HL-60 (cell line): ENCODE measurements at regions not wholly inside any gene's neighbourhood (a gene's known extent, or its start where the extent isn't known, plus 50 kb on each side); places are given as distances from the start of the nearest gene placed in this dataset.

ENCODE experiments used
- CTCF ChIP-seq: IDR thresholded peaks from one replicate; pipeline ENCODE4 v1.5.1; 2011; ENCODE audit warnings: low read length, control low read depth, inconsistent platforms; ENCODE audit not compliant: insufficient read depth
- POLR2AphosphoS5 ChIP-seq: IDR thresholded peaks from 2 replicates; pipeline ENCODE4 v1.6.1; 2012; ENCODE audit warnings: low read depth

- TF ChIP-seq CTCF (no peak), POLR2AphosphoS5 (no peak)
Observed at GRCh38 chr22:27684901-27685300, 116.7 kb downstream of the MN1 start.
